HG02588 (cell line): ENCODE measurements at regions not wholly inside any gene's neighbourhood (a gene's known extent, or its start where the extent isn't known, plus 50 kb on each side); places are given as distances from the start of the nearest gene placed in this dataset.

Experiments used
- ATAC-seq: cut with Tn5 transposase; IDR thresholded peaks from one replicate; pipeline ENCODE4 v1.9.1; 2021; ENCODE audit warnings: mild to moderate bottlenecking, moderate library complexity; ENCODE audit not compliant: unreplicated experiment

DNA sequence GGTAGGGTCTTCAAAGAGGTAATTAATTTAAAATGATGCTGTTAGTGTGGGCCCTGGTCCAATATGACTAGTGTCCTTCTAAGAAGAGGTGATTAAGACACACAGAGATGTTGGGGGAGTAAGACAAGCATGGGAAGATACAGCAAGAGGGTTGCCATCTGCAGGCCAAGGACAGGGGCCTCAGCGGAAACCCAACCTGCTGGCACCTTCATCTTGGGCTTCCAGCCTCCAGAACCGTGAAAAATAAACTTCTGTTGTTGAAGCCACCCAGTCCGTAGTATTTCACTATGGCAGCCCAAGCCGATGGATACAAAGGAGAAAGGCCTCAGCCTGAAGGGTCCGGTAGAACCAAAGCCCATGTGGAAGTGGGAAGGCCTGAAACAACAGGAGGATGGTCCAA lies 161.7 kb upstream of the UBE2E1 start:
- no peak for ATAC-seq

DNA sequence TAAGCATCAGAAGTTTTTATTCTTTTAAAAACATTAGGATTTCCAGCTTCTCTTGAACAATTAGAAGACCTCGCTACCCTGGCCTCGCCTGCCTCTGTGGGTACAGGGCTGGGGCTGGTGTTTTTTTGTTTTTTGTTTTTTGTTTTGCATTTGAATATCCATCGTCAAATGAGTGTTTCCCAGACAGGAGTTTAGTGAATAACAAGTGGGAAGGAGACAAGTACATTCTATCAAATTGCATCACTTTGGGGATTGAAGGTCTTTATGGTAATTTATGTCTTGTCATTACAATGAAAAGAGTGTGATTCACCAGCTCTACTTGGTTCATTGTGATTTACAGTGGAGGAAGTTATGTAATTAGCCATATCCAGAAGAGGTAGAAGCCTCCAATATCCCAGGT lies 161.1 kb upstream of the UBE2E1 start:
- no peak for ATAC-seq

- ATAC-seq = no peak
Measured at GRCh38 chr3:23645533-23646183, 160.1 kb upstream of the UBE2E1 start.

DNA sequence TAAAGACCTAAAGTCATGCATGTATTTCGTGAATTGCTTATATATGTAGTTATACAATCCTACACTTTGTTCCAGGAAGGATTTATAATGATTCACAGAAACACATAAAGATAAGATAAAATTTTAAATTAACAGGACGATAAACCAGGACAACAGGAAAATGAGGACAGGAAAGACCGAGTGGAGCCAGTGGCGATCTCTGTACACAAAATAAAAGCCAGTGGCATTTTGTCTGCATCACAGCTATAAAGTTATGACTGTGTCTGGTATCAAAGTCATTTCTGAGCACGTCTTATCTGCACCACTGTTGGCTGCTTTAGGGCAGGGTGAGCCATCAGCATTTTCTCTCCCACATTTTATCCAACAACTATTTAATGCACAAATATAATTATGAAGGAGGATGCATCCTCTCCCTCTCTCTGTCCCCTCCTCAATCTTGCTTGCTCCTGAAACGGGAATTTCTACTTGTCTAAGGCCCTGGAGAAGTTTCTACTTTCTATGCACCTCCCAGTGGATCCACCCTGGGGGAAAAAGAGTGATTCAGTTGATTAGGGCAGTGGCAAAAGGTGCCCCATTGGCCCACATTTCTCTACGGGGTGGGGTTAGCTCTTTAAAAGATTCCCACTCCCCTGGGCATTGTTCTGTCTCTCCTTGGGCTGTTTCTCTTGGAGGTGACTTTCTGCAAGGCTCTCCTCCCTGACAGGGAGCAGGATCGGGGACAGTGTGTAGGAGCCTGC lies 159.4 kb upstream of the UBE2E1 start:
- ATAC-seq = no peak

DNA sequence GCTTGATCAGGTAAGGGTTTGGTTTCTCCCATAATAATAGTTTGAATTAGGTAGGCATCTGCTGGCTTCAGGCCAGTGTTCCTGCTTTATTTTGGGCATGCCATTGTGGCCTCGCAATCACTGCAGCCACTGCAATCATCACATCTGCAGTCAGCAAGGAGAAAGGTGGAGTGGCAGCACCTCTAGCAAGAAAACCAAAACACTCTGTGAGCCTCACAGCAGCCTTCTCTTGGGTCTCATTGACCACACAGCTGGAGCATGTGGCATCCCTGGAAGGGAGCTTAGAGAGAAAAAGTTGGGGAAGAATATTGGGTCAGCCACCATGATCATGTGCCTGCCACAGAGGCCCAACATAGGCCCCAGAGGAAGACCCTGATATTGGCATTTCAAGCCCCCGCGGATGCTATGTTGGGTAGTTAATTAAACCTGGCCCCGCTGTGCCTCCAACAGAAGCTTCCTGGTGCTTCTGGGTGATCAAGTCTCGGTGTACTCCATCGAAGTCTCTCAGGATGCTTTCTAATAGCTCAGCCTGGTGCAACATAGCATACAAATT lies 158.0 kb upstream of the UBE2E1 start:
- ATAC-seq = no peak

- ATAC-seq = no peak
Measured at GRCh38 chr3:23648326-23648995, 157.3 kb upstream of the UBE2E1 start.

DNA sequence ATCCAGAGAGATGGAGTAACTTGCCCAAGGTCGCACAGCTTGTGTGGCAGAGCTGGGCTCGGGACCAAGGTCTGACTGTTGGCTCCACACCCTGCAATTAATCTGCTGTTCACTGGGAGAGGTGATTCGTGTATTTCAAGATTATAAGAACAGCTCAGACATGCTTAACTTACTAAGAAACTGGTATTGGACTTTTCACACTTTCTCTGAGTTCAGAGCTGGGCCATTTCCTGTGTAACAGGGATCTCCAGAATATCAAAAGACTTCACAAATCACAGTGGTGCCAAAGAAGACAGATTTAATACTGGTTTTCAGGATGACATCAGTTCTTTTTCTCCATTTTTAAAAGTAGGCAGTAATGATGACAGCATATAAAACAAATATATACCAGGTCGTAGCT lies 156.8 kb upstream of the UBE2E1 start:
- ATAC-seq = no peak

DNA sequence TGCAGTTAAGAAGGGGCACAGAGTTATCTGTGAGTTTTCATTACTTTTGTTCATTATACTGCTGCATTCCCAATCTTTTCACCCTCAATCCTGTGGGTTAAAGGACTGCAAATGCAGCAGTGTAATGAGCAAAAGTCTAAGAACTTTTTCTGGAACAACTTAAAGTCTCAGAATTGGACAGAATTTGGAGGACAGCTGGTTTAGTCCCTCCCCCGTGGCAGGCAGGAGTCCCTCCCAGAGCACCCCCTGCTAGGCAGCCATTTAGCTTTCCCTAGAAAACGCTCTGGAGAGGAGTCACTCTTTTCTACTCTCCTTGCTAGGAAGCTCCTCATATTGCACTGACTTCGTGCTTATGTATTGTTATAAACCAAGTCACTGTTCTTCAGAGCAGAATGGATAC lies 156.3 kb upstream of the UBE2E1 start:
- no peak for ATAC-seq

GRCh38 chr3:23650371-23651140 lies 155.2 kb upstream of the UBE2E1 start:
- no peak for ATAC-seq

GRCh38 chr3:23653647-23654525 lies 151.9 kb upstream of the UBE2E1 start:
- peak; percentile 93 for ATAC-seq

GRCh38 chr3:23654571-23654970 lies 151.2 kb upstream of the UBE2E1 start:
- peak; percentile 24 for ATAC-seq

DNA sequence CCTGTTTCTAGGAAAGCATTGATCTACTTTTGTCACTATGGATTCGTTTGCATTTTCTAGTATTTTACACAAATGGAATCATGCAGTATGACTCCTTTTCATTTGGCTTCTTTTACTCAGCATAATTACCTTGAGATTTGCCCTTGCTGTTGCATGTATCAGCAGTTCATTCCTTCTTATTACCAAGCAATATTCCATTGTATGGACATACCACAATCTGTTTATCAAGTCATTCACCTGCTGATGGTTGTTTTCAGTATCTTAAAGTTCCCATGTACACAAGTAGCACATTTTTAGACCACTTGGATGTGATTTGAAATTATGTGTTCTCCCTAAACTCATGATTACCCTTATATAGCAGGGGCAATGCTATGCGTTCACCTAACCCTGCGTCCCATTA lies 150.0 kb upstream of the UBE2E1 start:
- ATAC-seq = no peak

DNA sequence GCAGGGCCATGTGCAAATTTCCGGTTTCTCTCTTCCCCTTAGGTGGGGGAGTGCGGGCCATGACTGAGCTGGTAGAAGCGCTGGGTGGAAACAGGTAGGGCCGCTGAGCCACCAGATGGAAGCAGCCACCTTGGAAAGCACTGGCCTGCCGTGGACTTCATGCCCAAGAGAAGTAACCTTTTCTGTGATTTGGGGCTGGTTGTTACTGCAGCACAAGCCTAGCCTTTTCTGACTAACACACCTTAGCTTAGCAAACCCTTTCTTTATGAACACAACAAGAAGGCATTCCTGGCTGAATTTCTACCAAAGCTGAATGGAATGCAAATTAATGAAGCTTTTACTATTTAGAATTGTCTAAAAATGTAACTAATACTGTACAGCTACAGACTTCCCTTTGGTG lies 149.6 kb upstream of the UBE2E1 start:
- ATAC-seq = no peak

- no peak for ATAC-seq
Measured at GRCh38 chr3:23656821-23657220, 148.9 kb upstream of the UBE2E1 start.

DNA sequence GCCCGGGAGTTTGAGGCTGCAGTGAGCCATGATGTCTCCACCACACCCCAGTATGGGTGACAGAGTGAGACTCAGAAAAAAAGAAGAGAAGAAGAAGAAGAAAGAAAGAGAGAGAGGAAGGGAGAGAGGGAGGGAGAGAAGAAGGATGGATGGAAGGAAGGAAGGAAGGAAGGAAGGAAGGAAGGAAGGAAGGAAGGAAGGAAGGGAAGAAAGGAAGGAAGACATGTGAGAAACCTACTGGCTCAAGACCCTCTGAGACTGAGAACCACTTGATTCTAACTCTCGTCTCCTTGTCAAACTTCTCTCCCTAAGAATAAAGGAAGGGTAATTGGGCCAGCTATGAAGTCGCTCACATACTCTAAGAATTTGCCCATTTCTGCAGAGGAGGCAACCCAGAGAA lies 148.1 kb upstream of the UBE2E1 start:
- ATAC-seq = no peak

DNA sequence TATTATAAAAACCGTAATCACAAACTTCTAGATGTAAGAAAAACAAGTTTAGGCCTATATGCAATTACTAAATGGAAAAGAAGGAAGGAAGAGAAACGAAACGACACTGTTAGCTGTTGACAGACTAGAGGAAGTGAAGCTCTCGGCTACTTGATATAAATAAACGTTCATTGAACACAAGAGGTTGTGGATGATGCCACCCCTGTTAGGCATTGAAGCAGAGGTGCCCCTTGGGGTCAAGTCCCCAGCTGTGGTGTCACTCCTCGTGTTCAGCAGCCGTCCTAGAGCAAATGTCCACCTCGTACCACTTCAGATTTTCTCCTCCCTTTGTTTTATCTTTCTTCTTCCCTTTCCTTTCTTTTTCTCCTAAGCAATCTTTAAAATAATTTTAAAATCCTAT lies 146.5 kb upstream of the UBE2E1 start:
- ATAC-seq = peak; percentile 58

GRCh38 chr3:23659840-23660430 lies 145.8 kb upstream of the UBE2E1 start:
- ATAC-seq = no peak

GRCh38 chr3:23662079-23662617 lies 143.6 kb upstream of the UBE2E1 start:
- no peak for ATAC-seq

GRCh38 chr3:23663246-23663645 lies 142.5 kb upstream of the UBE2E1 start:
- ATAC-seq = no peak
